ENCODE measurements at regions not wholly inside any gene's neighbourhood (a gene's known extent, or its start where the extent isn't known, plus 50 kb on each side); places are given as distances from the start of the nearest gene placed in this dataset.

- H3K36me3 Mint-ChIP-seq = no peaks in the 10 kb centered on the region
- H3K36me3 ChIP-seq = no peaks in the 10 kb centered on the region
- H2AFZ ChIP-seq (replicated peaks) = no peak overlapping the region
- H3K4me3 Mint-ChIP-seq = no peak overlapping the region
- H3K79me2 ChIP-seq (ENCODE audit: low read depth) = no peaks in the 10 kb centered on the region
- TF ChIP-seq EZH2 (IDR thresholded peaks at IDR 0.05) (no peak), EZH2phosphoT487 (IDR thresholded peaks at IDR 0.05) (no peak)
- TF ChIP-seq, protein P1, sequence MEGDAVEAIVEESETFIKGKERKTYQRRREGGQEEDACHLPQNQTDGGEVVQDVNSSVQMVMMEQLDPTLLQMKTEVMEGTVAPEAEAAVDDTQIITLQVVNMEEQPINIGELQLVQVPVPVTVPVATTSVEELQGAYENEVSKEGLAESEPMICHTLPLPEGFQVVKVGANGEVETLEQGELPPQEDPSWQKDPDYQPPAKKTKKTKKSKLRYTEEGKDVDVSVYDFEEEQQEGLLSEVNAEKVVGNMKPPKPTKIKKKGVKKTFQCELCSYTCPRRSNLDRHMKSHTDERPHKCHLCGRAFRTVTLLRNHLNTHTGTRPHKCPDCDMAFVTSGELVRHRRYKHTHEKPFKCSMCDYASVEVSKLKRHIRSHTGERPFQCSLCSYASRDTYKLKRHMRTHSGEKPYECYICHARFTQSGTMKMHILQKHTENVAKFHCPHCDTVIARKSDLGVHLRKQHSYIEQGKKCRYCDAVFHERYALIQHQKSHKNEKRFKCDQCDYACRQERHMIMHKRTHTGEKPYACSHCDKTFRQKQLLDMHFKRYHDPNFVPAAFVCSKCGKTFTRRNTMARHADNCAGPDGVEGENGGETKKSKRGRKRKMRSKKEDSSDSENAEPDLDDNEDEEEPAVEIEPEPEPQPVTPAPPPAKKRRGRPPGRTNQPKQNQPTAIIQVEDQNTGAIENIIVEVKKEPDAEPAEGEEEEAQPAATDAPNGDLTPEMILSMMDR (IDR thresholded peaks at IDR 0.05) = no peak
- H4K20me1 ChIP-seq (ENCODE audit: low read depth) = no peaks in the 10 kb centered on the region
- peaks cover 12% of the 10 kb centered on the region for H3K4me1 Mint-ChIP-seq
- no peaks in the 10 kb centered on the region for H3K9me3 ChIP-seq (ENCODE audit: low read depth)
- H3F3A ChIP-seq (ENCODE audit: low read depth) = no peaks in the 10 kb centered on the region
- H3K4me3 ChIP-seq = no peak overlapping the region
- no peaks in the 10 kb centered on the region for H3K27me3 ChIP-seq
- H3K9ac ChIP-seq = no peak overlapping the region
- H3K9me3 Mint-ChIP-seq = no peaks in the 10 kb centered on the region
- H3K27me3 Mint-ChIP-seq (ENCODE audit: insufficient read depth, low read depth) = no peaks in the 10 kb centered on the region
- peaks cover 18% of the 10 kb centered on the region for H3K4me1 ChIP-seq
- DNase-seq (ENCODE audit: low spot score) = peak; percentile 24
- H3K27ac ChIP-seq = no peak overlapping the region
- peak overlapping the region; percentile 5 for H3K4me2 ChIP-seq
- H3K27ac Mint-ChIP-seq = no peak overlapping the region
Observed at GRCh38 chr18:28714498-28714897, 537.6 kb upstream of the CDH2 start.

DNA sequence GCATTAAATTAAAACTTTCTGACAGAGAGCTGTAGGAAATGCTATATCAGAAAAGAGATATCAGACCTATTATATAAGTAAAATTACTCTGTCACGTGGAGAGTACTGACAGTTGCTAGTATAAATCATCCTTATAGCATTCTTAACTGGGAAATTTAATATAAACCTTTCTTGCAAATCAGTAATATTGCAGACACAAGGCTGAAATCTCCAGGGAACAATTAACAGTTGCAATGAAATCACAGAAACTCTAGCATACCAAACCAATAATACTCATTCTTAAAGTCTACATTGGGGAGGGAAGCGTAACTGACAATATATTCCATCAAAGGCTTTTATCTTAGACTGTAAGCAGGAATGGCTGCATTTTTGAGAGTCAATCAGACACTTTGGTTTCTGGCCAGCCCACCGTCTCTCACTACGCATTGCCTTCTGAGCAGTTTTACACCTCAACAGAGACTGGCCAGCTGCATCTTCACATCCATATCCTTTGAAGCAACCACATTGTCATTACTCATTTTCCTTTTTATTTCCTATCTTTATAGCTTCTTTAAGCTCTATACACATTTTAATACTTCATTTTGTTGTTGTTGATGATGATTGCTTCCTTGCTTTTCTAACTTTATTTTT is 536.0 kb upstream of the CDH2 start:
- Histone ChIP-seq H3K27me3 (no peaks in the 10 kb centered on the region), H3K27ac (no peak overlapping the region), H3K4me1 (peaks cover 18% of the 10 kb centered on the region), H4K20me1 (ENCODE audit: low read depth) (no peaks in the 10 kb centered on the region), H3K4me3 (no peak overlapping the region), H3F3A (ENCODE audit: low read depth) (no peaks in the 10 kb centered on the region), H3K9ac (no peak overlapping the region), H3K79me2 (ENCODE audit: low read depth) (no peaks in the 10 kb centered on the region), H3K36me3 (no peaks in the 10 kb centered on the region), H2AFZ (replicated peaks) (no peak overlapping the region), H3K4me2 (no peak overlapping the region), H3K9me3 (ENCODE audit: low read depth) (no peaks in the 10 kb centered on the region)
- no peaks in the 10 kb centered on the region for H3K27me3 Mint-ChIP-seq (ENCODE audit: insufficient read depth, low read depth)
- peaks cover 12% of the 10 kb centered on the region for H3K4me1 Mint-ChIP-seq
- no peak overlapping the region for H3K27ac Mint-ChIP-seq
- no peak for DNase-seq (ENCODE audit: low spot score)
- H3K36me3 Mint-ChIP-seq = no peaks in the 10 kb centered on the region
- TF ChIP-seq EZH2phosphoT487 (IDR thresholded peaks at IDR 0.05) (no peak), EZH2 (IDR thresholded peaks at IDR 0.05) (no peak)
- TF ChIP-seq, protein P1 (IDR thresholded peaks at IDR 0.05) = no peak
- H3K4me3 Mint-ChIP-seq = no peak overlapping the region
- H3K9me3 Mint-ChIP-seq = no peaks in the 10 kb centered on the region

GRCh38 chr18:28712172-28712571 is 535.2 kb upstream of the CDH2 start:
- H3K4me1 Mint-ChIP-seq = peaks cover 14% of the 10 kb centered on the region
- Histone ChIP-seq H2AFZ (replicated peaks) (no peak overlapping the region), H3K9me3 (ENCODE audit: low read depth) (no peaks in the 10 kb centered on the region), H3K4me3 (no peak overlapping the region), H3K4me2 (no peak overlapping the region), H3K4me1 (peaks cover 25% of the 10 kb centered on the region), H3K9ac (no peak overlapping the region), H3F3A (ENCODE audit: low read depth) (no peaks in the 10 kb centered on the region), H4K20me1 (ENCODE audit: low read depth) (no peaks in the 10 kb centered on the region), H3K27me3 (no peaks in the 10 kb centered on the region), H3K36me3 (no peaks in the 10 kb centered on the region), H3K27ac (no peak overlapping the region), H3K79me2 (ENCODE audit: low read depth) (no peaks in the 10 kb centered on the region)
- DNase-seq (ENCODE audit: low spot score) = no peak
- H3K9me3 Mint-ChIP-seq = no peaks in the 10 kb centered on the region
- H3K4me3 Mint-ChIP-seq = no peak overlapping the region
- H3K27ac Mint-ChIP-seq = no peak overlapping the region
- TF ChIP-seq, protein P1 (IDR thresholded peaks at IDR 0.05) = no peak
- TF ChIP-seq EZH2phosphoT487 (IDR thresholded peaks at IDR 0.05) = no peak
- TF ChIP-seq EZH2 (IDR thresholded peaks at IDR 0.05) = no peak
- no peaks in the 10 kb centered on the region for H3K27me3 Mint-ChIP-seq (ENCODE audit: insufficient read depth, low read depth)
- H3K36me3 Mint-ChIP-seq = no peaks in the 10 kb centered on the region
